NCI-H446 (cell line): ENCODE measurements at regions not wholly inside any gene's neighbourhood (a gene's known extent, or its start where the extent isn't known, plus 50 kb on each side); places are given as distances from the start of the nearest gene placed in this dataset.

Source experiments
- DNase-seq, 2 experiments: peaks; one replicate each; lab custom pipeline; 2025; lab: John Stamatoyannopoulos, UW

DNA sequence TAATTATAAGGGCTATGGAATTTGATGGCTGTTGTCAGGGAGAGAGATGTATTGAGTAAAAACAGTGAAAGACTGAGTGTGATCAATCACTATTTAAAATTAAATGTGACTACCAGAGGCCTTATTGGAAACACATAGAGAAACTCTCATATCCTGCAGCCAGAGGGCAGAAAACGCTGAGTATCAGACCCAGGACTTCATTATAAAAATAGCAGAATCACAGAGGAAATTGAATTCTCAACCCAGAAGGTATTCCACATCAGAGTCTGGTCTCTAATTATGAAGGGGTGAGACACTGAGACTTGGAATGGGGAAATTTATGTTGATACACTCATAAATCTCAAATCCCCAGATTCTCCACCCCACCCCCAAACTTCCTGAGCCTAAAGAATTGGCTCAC, 69.5 kb upstream of the IL6 start:
- DNase-seq, result no peak

DNA sequence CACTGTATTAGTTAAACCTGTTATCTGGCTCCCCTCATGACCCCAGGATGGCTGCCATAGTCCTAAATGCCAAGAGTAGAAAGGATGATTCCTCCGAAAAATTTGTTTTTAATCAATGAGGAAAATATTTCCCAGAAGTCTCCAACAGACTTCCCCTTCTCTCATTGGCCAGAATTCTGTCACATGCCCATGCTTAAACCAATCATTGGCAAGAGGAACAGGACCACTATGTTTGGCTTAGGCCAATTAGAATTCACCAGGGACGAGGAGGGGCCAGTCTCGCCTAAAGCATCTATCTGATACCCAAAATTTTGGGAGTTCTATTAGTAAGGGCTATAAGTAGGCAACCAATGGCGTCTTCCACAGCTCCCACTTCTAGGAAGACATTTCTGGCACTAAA, 71.2 kb upstream of the IL6 start:
- peak in 1 of 2 experiments; percentile 22 for DNase-seq

DNA sequence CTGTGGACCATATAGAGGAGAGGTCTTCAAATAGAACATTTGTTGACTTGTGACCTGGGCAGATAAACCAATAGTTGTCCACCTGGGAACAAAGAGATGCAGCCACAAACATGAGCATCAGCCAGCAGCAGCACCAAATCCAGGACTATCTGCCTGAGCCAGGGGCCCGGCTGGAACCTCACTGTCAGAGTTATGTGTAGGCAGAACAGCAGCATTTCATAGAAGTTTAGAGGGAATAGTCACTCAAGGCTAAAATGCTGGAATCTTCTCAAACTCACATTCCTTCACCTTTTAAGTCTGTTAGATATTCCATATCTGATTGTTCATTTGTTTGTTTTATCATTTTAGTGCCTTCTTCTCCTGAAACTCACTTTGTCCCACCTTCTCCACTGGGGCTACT, 72.2 kb upstream of the IL6 start:
- DNase-seq, result no peak

DNA sequence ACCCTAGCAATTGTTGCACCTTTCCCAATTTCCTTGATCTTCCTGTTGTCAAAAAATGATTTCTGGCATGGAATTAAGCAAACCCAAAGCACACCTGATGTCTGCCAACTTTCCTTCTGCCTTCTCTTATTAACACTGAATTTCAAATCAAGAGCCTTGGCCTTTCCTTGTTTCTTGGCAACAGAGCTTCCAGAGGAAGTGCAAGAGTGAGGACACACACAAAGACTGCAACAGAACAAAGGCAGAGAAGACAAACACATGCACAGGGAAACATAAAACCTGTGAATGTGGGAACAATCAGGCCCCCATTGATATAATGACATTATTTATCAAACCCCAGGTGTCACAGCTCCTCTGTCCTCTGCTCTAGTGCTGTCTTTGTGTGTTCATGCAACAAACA, 73.0 kb upstream of the IL6 start:
- no peak for DNase-seq

DNA sequence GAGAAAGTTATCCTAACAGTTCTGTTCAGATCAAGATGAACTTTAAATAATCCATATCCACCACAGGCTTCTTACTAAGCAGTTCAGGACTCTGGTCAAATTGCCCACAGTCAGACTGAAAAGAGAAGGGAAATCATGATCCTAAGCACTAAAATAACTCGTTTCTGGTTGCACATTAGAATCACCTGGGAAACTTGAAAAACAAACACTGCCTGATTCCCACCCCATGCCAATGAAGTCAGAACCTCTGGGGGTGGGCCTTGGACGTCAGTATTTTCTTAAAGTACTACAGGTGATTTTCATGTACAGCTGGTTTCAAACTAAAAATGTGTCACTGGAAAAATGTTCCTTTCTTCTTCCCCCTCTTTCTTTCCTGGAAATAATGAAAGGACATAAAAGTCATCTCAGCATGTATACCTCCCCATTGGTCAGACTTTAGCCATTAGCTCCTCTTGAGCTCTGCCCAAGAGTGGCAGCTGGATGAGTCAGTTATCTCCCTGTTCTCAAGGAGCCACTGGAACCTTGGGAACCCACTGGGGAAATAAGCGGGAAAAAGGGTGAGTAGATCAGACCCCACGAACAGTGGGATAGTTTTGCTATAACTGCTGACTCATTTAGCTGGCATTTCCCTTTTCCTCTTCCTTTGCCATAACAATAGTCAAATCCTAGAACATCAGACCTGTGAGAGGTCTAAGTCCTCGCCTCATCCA, 75.3 kb upstream of the IL6 start:
- DNase-seq, result no peak

DNA sequence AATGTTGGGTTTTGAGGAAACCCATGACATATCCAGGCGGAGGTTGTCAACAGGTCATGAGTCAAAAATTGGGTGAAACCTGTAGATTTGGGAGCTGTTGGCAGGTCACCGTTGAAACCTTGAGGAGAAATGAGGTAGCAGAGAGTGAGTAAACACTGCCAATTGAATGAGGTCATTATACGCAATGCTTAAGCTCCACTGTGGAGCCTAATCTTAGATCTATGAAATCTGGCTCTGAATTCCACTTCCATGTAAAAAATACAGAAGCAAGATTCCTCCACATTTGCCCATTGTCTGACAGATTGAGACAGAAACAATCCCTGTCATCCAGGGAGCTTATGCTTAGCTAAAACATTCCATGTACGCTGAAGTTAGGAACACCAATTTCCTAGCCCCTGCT, 76.0 kb upstream of the IL6 start:
- no peak for DNase-seq

DNA sequence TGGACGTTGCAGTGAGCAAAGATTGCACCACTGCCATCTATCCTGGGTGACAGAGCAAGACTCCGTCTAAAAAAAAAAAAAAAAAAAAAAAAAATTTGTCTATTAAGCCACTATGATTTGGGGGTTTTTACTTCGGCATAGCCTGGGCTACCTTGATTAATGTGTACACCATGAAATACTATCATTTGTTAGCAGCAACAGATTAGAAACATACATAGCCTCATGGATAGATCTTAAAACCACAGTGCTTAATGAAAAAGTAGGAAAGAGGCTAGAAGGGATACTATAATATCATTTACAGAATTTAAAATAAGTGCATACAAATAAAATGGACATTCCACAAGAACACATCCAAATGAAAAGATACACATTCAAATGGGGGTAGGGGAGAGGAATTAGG, 77.3 kb upstream of the IL6 start:
- DNase-seq, result no peak

DNA sequence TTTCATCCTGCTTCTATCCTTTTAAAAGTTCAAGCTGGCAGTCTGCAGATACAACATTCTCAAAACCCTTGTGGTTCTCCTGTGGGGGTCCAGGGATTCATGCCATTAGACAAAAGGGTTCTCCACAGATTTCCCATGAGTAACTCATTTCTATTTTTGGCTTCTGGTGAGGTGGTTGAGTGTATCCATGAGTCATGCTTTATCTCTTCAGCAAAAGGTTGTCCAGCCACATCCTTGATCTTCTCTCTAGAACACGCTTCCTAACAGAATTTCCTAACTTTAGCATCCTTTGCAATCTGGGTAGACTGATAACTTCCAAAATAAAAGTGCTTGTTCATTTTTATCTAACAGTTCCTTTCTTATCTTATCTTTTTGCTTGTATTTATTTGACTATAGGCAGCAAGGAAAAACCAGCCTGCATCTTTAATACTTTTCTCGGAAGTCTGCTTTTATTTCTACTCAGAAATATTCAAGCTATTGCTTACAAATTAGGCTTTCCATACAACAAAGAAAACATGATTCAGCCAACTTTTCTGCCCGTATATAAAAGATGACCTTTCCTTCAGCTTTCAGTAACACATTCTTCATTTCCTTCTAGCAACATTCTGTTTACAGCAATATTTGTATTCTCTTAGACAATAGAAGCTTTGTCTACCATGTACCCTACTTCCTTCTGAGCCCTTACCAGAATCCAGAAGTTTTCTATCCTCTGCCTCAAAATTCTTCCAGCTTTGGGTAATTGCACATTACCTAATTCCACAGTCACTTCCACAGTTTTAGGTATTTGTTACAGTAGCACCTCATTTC, 79.3 kb upstream of the IL6 start:
- no peak for DNase-seq

DNA sequence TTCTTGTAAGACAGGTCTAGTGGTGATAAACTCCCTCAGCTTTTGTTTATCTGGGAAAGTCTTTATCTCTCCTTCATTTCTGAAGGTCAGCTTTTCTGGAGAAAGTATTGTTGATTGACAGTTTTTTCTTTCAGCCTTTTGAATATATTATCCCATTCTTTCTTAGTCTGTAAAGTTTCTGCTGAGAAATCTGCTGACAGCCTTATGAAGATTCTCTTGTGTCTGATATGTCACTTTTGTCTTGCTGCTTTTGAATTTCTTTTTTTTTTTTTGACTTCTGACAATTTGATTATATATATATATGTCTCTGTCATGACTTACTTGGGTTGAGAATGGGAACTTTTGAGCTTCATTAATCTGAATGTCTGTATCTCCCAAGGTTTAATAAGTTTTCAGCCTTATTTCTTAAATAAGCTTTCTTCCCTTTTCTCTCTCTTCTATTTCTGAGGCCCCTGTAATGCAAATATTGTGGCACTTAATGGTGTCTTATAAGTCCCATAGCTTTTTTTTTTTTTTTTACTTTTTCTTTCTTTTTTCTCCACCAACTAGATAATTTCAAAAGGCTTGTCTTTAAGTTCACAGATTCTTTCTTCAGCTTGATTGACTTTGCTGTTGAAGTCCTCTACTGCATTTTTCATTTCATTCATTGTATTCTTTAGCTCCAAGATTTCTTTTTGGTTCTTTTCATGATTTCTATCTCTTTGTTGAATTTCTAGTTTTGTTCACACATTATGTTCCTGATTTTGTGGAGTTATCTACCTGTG, 81.4 kb upstream of the IL6 start:
- no peak for DNase-seq

DNA sequence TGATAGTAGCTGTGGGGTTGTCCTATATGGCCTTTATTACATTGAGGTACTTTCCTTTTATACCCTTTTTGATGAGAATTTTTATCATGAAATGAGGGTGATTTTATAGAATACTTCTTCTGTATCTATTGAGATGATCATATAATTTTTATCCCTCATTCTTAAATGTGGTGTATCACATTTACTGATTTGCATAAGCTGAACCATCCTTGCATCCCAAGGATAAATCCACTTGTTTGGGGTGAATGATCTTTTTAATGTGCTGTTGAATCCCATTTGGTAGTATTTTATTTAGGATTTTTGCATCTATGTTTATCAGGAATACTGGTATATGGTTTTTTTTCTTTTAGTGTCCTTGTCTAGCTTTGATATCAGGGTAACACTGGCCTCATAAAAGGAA, 84.5 kb upstream of the IL6 start:
- DNase-seq, result no peak

DNA sequence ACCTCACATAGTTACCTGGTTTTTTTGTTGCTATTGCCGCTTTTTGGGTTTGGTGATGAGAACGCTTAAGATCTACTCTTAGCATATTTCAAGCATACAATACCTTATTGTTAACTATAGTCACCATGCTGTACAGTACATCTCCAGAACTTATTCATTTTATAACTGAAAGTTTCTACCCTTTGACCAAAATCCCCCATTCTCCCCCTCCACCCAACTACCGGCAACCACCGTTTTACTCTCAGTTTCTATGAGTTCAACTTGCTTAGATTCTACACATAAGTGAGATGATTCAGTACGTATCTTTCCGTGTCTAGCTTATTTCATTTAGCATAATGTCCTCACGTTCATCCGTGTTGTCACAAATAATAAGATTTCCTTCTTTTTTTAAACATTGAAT, 86.7 kb upstream of the IL6 start:
- no peak for DNase-seq

DNA sequence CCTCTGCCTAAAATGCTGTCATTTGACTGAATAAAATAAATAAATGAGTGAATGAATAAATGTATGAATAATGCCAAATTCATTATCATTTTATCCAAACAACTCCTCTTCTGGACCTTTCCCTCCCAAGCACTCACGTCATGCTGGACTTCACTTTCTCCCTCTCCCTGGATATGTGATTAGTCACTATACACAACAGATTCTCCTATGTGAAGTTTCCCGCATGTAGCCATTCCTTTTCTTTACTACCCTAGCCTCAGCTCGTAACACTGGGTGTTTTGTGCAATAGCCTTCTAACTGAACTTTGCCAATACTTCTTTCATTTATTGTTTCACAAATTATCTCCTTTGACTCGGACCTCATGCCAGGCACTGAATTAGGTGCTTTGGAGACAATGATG, 87.6 kb upstream of the IL6 start:
- DNase-seq, result no peak

DNA sequence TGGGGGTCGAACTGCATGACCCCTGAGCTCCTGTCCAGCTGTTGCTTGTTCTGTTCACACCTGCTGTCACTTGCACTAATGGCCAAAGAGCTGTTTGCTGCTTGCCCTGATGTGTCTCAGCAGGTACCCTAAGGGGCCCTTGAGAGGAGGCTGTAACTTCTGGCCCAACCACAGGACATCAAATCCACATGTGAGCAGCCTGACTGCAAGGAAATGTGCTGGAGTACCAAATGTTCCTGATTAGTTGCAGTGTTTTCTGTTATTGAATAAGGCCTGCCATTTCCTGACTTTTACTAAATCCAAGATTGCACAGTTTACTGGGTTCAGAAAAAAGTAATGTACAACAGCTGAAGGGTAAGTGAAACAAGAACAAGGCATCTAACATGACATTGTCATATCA, 91.7 kb upstream of the IL6 start:
- no peak for DNase-seq

DNA sequence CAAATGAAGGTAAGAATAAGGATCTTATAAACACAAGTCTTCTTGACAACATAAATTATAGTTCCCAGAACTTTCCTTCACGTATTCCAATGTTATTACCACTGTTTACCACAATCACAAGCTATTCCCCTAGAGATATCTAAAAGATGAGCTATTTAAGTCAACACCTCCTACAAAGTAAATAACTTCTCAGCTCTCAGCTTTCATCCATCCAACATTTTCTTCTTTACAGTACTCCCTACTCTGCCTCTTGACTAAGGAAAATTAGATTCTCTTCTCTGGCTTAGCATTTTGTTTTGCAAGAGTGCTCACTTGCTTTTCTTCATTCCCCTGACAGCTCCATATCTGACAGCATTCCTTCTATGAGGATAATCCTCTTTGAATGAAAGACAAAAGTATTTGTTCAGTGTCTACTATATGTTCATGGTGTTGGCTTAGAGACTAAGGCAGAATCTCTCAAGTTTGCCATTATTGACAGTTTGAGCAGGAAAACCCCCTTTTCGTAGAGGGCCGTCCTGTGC, 93.0 kb upstream of the IL6 start:
- DNase-seq, result no peak

DNA sequence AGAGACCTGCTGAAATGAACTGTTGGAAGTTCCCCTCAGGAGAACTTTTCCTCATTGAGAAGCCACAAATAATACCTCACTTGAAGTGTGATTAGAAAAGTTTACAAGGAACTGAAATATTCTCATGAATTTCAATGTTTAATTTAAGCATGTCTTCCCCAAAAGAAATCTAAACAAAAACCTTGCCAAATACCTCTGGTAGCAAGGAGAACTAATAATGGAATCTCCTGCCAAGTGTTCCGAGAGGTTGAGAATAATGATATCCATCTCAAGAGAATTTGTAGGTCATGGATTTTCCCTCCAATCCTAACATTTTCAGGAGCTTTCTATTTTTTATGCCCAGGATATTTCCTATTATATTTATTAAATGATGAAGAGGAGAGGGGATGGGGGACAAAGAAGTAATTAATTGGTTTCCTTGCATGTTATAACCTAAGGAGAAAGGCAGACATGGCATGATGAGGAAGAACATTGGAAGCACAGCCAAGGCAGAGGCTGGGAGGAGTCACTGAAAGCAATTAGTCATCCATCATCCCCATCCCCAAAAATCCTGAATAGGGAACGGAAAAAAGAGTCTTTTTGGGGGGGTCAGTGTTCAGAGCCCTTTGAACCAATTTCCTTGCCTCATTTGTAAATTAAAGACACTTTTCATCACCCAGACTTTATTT, 93.6 kb upstream of the IL6 start:
- no peak for DNase-seq

DNA sequence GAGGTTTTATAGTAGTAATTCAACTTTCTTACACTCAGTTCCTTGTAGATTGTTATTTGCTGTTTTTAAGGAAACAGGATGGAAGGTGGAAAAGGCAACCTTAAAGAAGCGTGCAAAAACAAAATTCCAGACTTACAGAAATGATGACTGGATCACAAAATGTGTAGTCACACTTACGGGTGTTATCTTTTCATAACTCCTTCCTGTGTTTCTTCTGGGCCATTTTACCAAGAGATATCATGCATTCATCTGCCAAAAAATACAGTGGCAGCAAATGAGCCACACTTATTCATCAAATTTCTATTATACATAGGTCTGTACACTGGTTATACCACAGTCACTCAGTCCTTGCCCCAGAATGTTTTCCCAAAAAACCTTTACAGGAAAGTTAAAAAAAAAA, 94.3 kb upstream of the IL6 start:
- no peak for DNase-seq

DNA sequence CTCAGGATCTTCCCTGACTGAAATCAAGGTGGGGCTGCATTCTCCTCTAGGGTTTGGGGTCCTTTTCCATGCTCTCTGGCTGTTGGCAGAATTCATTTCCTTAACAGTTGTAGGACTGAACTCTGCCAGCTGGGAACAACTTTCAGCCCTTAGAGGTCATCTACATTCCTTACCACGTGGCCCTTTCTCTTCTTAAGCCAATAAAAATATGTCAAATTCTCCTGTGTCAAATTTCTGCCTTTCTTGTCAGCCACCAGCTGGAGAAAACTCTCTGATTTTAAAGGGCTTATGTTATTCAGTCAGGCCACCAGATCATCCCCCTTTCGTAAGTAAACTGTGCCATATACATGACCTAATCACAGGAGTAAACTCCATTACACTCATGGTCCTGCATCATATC, 95.3 kb upstream of the IL6 start:
- no peak for DNase-seq

DNA sequence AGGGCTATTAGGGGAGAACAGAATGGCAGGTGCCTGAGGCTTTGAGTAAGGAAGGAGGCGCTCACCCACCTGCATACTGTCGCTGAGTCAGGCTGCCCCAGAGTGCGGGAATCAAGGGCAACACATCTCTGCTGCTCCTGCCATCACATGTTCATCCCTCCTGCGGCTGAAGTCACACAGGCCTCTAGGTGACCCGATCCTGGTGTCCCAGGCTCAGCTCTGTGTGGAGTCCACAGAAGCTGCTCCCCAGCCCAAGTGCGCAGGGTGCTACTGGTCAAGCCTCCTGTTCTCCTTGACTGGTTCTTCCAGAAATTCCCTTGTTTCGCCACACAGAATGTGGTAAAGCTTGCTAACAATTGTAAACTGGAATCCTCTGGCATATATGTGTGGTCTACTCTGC, 96.9 kb upstream of the IL6 start:
- DNase-seq, result no peak

DNA sequence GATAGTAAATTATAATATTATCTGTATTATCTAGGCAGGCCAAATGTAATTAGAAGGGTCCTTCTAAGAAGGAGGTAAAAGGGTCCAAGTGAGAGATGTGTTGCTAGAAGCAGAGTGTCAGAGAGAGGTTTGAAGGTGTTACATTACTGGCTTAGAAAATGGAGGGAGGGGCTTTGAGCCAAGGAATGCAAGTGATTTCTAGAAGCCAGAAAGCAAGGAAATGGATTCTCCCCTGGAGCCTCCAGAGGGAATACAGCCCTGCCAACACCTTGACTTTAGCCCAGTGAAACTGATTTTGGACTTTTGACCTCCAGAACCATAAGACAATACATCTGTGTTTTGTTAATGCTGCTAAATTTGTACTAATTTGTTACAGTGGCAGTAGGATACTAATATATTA, 97.9 kb upstream of the IL6 start:
- DNase-seq, result no peak

DNA sequence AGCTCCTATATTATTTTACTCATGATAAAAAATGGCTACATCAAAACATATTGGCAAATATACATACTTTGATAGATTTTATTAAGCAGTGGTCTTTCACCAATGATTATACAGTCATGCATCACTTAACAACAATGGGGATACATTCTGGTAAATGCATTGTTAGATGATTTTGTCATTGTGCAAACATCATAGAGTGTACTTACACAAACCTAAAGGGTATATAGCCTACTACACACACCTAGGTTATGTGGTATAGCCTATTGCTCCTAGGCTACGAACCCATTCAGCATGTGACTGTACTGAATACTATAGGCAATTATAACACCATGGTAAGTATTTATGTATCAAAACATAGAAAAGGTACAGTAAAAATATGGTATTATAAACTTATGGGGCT, 98.9 kb upstream of the IL6 start:
- DNase-seq, result no peak

DNA sequence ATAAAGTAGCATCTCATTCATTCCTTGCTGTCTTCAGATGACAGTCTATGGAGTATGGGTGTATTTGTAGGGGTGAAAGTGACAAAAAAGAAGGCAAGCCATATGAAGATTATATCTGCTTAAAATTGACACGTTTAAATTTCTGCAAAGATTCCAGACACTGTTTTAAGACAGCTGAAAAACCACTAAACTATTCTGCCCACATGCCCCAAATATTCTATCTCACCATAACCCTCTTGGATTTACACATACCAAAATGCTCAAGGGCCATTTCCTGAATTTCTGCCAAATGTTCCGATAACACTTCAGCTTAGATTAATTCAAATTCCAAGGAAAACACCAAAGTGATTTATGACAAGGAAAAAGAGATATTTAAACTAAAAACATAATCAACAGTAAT, 99.9 kb upstream of the IL6 start:
- DNase-seq, result no peak

DNA sequence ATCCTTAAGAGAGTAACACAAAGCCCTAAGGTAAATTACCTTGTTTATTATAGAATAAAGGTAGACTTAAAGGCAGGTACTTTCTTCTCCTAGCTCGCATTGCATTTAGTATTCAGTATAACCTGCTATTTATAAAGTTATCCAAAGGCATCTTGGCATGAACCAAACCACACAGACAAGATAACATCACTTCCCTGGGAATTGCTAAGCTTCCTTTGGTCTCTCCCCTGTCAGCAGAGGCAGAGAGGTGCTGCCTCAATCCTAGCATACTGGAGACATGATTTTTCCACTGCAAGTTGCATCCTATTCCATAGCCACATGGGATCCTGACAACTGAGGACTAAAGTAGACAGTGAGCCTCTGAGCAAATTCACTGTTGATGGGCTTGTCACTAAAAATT, 101.7 kb upstream of the IL6 start:
- DNase-seq, result no peak
